HAP-1 (cell line): ENCODE measurements at regions not wholly inside any gene's neighbourhood (a gene's known extent, or its start where the extent isn't known, plus 50 kb on each side); places are given as distances from the start of the nearest gene placed in this dataset.
"Not testable (repeated sequence)": the region's sequence is repeated elsewhere in the genome, so short reads cannot be mapped to it uniquely, and the experiment has no call there.

Source experiments
- DNase-seq, 2 experiments: peaks; one replicate each; pipeline ENCODE4 v3.0.0-alpha.2; 2016 to 2020; ENCODE audit warnings: low spot score in 2 of 2
- H3K27me3 ChIP-seq: fragments of 250-450 bp; sonication (Bioruptor Pico); 2 replicates; pipeline ENCODE4 v1.5.1; 2020; ENCODE audit warnings: low read depth, mild to moderate bottlenecking, moderate library complexity
- H3K36me3 ChIP-seq: fragments of 250-450 bp; sonication (Bioruptor Pico); replicated peaks from 2 replicates; pipeline ENCODE4 v1.5.1; 2020; ENCODE audit warnings: mild to moderate bottlenecking
- H3K4me1 ChIP-seq: fragments of 250-450 bp; sonication (Bioruptor Pico); 2 replicates; pipeline ENCODE4 v1.5.1; 2020; ENCODE audit warnings: mild to moderate bottlenecking
- H3K4me3 ChIP-seq: fragments of 250-450 bp; sonication (Bioruptor Pico); 2 replicates; pipeline ENCODE4 v1.5.1; 2020; ENCODE audit warnings: mild to moderate bottlenecking, moderate library complexity
- H3K9me3 ChIP-seq: fragments of 250-450 bp; sonication (Bioruptor Pico); 2 replicates; pipeline ENCODE4 v1.5.1; 2020; ENCODE audit warnings: mild to moderate bottlenecking, moderate library complexity
- in situ Hi-C: fragments of 300-500 bp; cut with MboI; formaldehyde crosslinking; loops from 3 replicates; pipeline ENCODE4 v1.14.3; 2020; ENCODE audit warnings: low sequenced_read_pairs, inconsistent platforms, mixed read lengths

- Histone ChIP-seq H3K4me3 (no peak overlapping the region), H3K36me3 (no peaks in the 10 kb centered on the region), H3K4me1 (no peaks in the 10 kb centered on the region), H3K9me3 (no peaks in the 10 kb centered on the region), H3K27me3 (no peaks in the 10 kb centered on the region)
- no peak for DNase-seq
- in situ Hi-C loops: no loop called here
These were observed 812.0 kb downstream of the SLITRK5 start for GRCh38 chr13:88483202-88483601.

GRCh38 chr13:88507909-88508308 lies 836.7 kb downstream of the SLITRK5 start:
- DNase-seq: no peak
- Histone ChIP-seq H3K4me1 (no peaks in the 10 kb centered on the region), H3K4me3 (no peak overlapping the region), H3K36me3 (no peaks in the 10 kb centered on the region), H3K27me3 (no peaks in the 10 kb centered on the region), H3K9me3 (no peaks in the 10 kb centered on the region)
- in situ Hi-C loops: no loop called here

- H3K4me3 ChIP-seq, H3K27me3 ChIP-seq, H3K36me3 ChIP-seq, H3K4me1 ChIP-seq, DNase-seq, in situ Hi-C loops, H3K9me3 ChIP-seq: not testable (repeated sequence)
These were observed 841.8 kb downstream of the SLITRK5 start for GRCh38 chr13:88512993-88513392.

GRCh38 chr13:88526186-88526852 lies 855.1 kb downstream of the SLITRK5 start:
- H3K4me1 ChIP-seq: no peaks in the 10 kb centered on the region
- DNase-seq: no peak
- H3K27me3 ChIP-seq: no peaks in the 10 kb centered on the region
- no peaks in the 10 kb centered on the region for H3K9me3 ChIP-seq
- no peaks in the 10 kb centered on the region for H3K36me3 ChIP-seq
- in situ Hi-C loops: no loop called here
- no peak overlapping the region for H3K4me3 ChIP-seq

GRCh38 chr13:88526853-88527215 lies 855.7 kb downstream of the SLITRK5 start:
- Histone ChIP-seq H3K36me3 (no peaks in the 10 kb centered on the region), H3K9me3 (no peaks in the 10 kb centered on the region), H3K4me1 (no peaks in the 10 kb centered on the region), H3K27me3 (no peaks in the 10 kb centered on the region), H3K4me3 (no peak overlapping the region)
- DNase-seq: no peak
- in situ Hi-C loops: no loop called here

GRCh38 chr13:88541994-88542393 lies 870.8 kb downstream of the SLITRK5 start:
- Histone ChIP-seq H3K4me3 (no peak overlapping the region), H3K36me3 (no peaks in the 10 kb centered on the region), H3K4me1 (no peaks in the 10 kb centered on the region), H3K9me3 (no peaks in the 10 kb centered on the region), H3K27me3 (no peaks in the 10 kb centered on the region)
- DNase-seq: no peak
- in situ Hi-C loops: no loop called here

- no peak for DNase-seq
- H3K4me1 ChIP-seq: no peaks in the 10 kb centered on the region
- no peaks in the 10 kb centered on the region for H3K27me3 ChIP-seq
- no peak overlapping the region for H3K4me3 ChIP-seq
- in situ Hi-C loops: no loop called here
- no peaks in the 10 kb centered on the region for H3K36me3 ChIP-seq
- no peaks in the 10 kb centered on the region for H3K9me3 ChIP-seq
These were observed 873.7 kb downstream of the SLITRK5 start for GRCh38 chr13:88544836-88545235.

- in situ Hi-C loops: no loop called here
- H3K9me3 ChIP-seq: no peaks in the 10 kb centered on the region
- no peak for DNase-seq
- no peaks in the 10 kb centered on the region for H3K4me1 ChIP-seq
- no peaks in the 10 kb centered on the region for H3K27me3 ChIP-seq
- no peak overlapping the region for H3K4me3 ChIP-seq
- H3K36me3 ChIP-seq: no peaks in the 10 kb centered on the region
These were observed 881.8 kb downstream of the SLITRK5 start for GRCh38 chr13:88552966-88553365.

- Histone ChIP-seq H3K4me3 (no peak overlapping the region), H3K9me3 (no peaks in the 10 kb centered on the region), H3K4me1 (no peaks in the 10 kb centered on the region), H3K27me3 (no peaks in the 10 kb centered on the region), H3K36me3 (no peaks in the 10 kb centered on the region)
- no peak for DNase-seq
- in situ Hi-C loops: no loop called here
These were observed 894.4 kb downstream of the SLITRK5 start for GRCh38 chr13:88565566-88565965.

GRCh38 chr13:88585861-88586260 lies 914.7 kb downstream of the SLITRK5 start:
- H3K9me3 ChIP-seq: no peaks in the 10 kb centered on the region
- no peaks in the 10 kb centered on the region for H3K4me1 ChIP-seq
- no peak for DNase-seq
- no peaks in the 10 kb centered on the region for H3K27me3 ChIP-seq
- no peak overlapping the region for H3K4me3 ChIP-seq
- H3K36me3 ChIP-seq: no peaks in the 10 kb centered on the region
- in situ Hi-C loops: no loop called here

GRCh38 chr13:88586263-88586662 lies 915.1 kb downstream of the SLITRK5 start:
- H3K4me3 ChIP-seq: no peak overlapping the region
- DNase-seq: no peak

GRCh38 chr13:88590574-88590973 lies 919.4 kb downstream of the SLITRK5 start:
- Histone ChIP-seq H3K27me3 (no peaks in the 10 kb centered on the region), H3K9me3 (no peaks in the 10 kb centered on the region), H3K4me3 (no peak overlapping the region), H3K4me1 (no peaks in the 10 kb centered on the region), H3K36me3 (no peaks in the 10 kb centered on the region)
- DNase-seq: no peak
- in situ Hi-C loops: no loop called here

More at GRCh38 chr13:88586263-88586662, 915.1 kb downstream of the SLITRK5 start:
- Histone ChIP-seq H3K27me3 (no peaks in the 10 kb centered on the region), H3K9me3 (no peaks in the 10 kb centered on the region), H3K4me1 (no peaks in the 10 kb centered on the region), H3K36me3 (no peaks in the 10 kb centered on the region)
- in situ Hi-C loops: no loop called here

GRCh38 chr13:88592105-88592504 lies 920.9 kb downstream of the SLITRK5 start:
- Histone ChIP-seq H3K9me3 (no peaks in the 10 kb centered on the region), H3K4me1 (no peaks in the 10 kb centered on the region), H3K27me3 (no peaks in the 10 kb centered on the region), H3K36me3 (no peaks in the 10 kb centered on the region), H3K4me3 (no peak overlapping the region)
- no peak for DNase-seq
- in situ Hi-C loops: no loop called here

GRCh38 chr13:88601949-88602348 lies 930.8 kb downstream of the SLITRK5 start:
- Histone ChIP-seq H3K36me3 (no peaks in the 10 kb centered on the region), H3K9me3 (no peaks in the 10 kb centered on the region), H3K4me3 (no peak overlapping the region), H3K27me3 (no peaks in the 10 kb centered on the region), H3K4me1 (no peaks in the 10 kb centered on the region)
- in situ Hi-C loops: no loop called here
- no peak for DNase-seq
